Testis (tissue), 2 donors: ENCODE measurements at regions not wholly inside any gene's neighbourhood (a gene's known extent, or its start where the extent isn't known, plus 50 kb on each side); places are given as distances from the start of the nearest gene placed in this dataset.
"Not testable (repeated sequence)": the region's sequence is repeated elsewhere in the genome, so short reads cannot be mapped to it uniquely, and the experiment has no call there.

Experiments used
- DNase-seq: peaks from one replicate; pipeline ENCODE4 v3.0.0-alpha.2; 2019
- H3K27ac ChIP-seq, 2 donors: fragments of 200-600 bp; sonication (generic); one replicate each; pipeline ENCODE4 v1.5.1; 2019
- H3K27me3 ChIP-seq: fragments of 200-600 bp; sonication (generic); one replicate; pipeline ENCODE4 v1.5.1; 2019
- H3K36me3 ChIP-seq: fragments of 200-600 bp; sonication (generic); one replicate; pipeline ENCODE4 v1.5.1; 2017; ENCODE audit warnings: low read depth; ENCODE audit errors: missing control alignments
- H3K4me1 ChIP-seq: fragments of 200-600 bp; sonication (generic); one replicate; pipeline ENCODE4 v1.5.1; 2019
- H3K4me3 ChIP-seq, 2 donors: fragments of 200-600 bp; sonication (generic); one replicate each; pipeline ENCODE4 v1.5.1; 2017 to 2019
- H3K9me3 ChIP-seq: fragments of 200-600 bp; sonication (generic); one replicate; pipeline ENCODE4 v1.5.1; 2017
- CTCF ChIP-seq, 3 experiments: fragments of 450-650 bp in 2 of 3; fragments of 200-600 bp in 1 of 3; sonication (generic) in 1 of 3; IDR thresholded peaks; one replicate each; pipeline ENCODE4 v1.5.1; 2016 to 2019; ENCODE audit warnings: antibody characterized with exemption in 3 of 3, mild to moderate bottlenecking in 2 of 3, moderate library complexity in 1 of 3
- POLR2A ChIP-seq: fragments of 450-650 bp; IDR thresholded peaks from one replicate; pipeline ENCODE4 v1.6.1; 2017; ENCODE audit warnings: antibody characterized with exemption, mild to moderate bottlenecking, moderate library complexity
- WGBS, 2 donors: methylation state at CpG; one replicate each; pipeline ENCODE4 v1.1.5; 2018; 5-methylcytosine and 5-hydroxymethylcytosine counted together
- intact Hi-C: fragments of 100-400 bp; cut with DNase I; formaldehyde crosslinking; loops from one replicate; pipeline ENCODE4 v1.15.1; 2023; ENCODE audit warnings: low total_unique reads

GRCh38 chr5:174935854-174936474 lies 211.6 kb downstream of the MSX2 start:
- no peaks in the 10 kb centered on the region for H3K36me3 ChIP-seq
- 26 to 28% methylated on average over 9 of the region's 9 CpGs for WGBS, 2 donors
- no peaks in the 10 kb centered on the region for H3K4me1 ChIP-seq
- H3K27ac ChIP-seq, result no peak overlapping the region
- H3K9me3 ChIP-seq, result no peaks in the 10 kb centered on the region
- peak; percentile 43 to 84 (median 69) for TF ChIP-seq CTCF (IDR thresholded peaks at IDR 0.05)
- no peak for TF ChIP-seq POLR2A
- DNase-seq, result peak; percentile 73
- intact Hi-C loops, result no loop called here
- H3K27me3 ChIP-seq, result no peaks in the 10 kb centered on the region
- no peak overlapping the region for H3K4me3 ChIP-seq

GRCh38 chr5:174931033-174931432 lies 206.7 kb downstream of the MSX2 start:
- H3K4me1 ChIP-seq, H3K9me3 ChIP-seq, DNase-seq, intact Hi-C loops, H3K4me3 ChIP-seq, H3K36me3 ChIP-seq, H3K27me3 ChIP-seq, H3K27ac ChIP-seq: not testable (repeated sequence)
- 94 to 95% methylated on average over 4 of the region's 4 CpGs for WGBS, 2 donors

- H3K27me3 ChIP-seq, result no peaks in the 10 kb centered on the region
- 92 to 100% methylated on average over 1 of the region's 1 CpG for WGBS, 2 donors
- no peaks in the 10 kb centered on the region for H3K36me3 ChIP-seq
- H3K4me1 ChIP-seq, result no peaks in the 10 kb centered on the region
- H3K4me3 ChIP-seq, result no peak overlapping the region
- intact Hi-C loops, result no loop called here
- no peaks in the 10 kb centered on the region for H3K9me3 ChIP-seq
- no peak for DNase-seq
- H3K27ac ChIP-seq, result no peak overlapping the region
- TF ChIP-seq POLR2A, result no peak
- no peak for TF ChIP-seq CTCF (IDR thresholded peaks at IDR 0.05)
Measured at GRCh38 chr5:174925586-174925985, 201.2 kb downstream of the MSX2 start.

- peak; percentile 52 for DNase-seq
- intact Hi-C loops, result no loop called here
- H3K27ac ChIP-seq, result no peak overlapping the region
- TF ChIP-seq POLR2A (no peak), CTCF (IDR thresholded peaks at IDR 0.05) (no peak)
- 67 to 75% methylated on average over 20 of the region's 20 CpGs for WGBS, 2 donors
- H3K27me3 ChIP-seq, result no peaks in the 10 kb centered on the region
- H3K4me3 ChIP-seq, result peak overlapping the region; percentile 39 to 41
- no peaks in the 10 kb centered on the region for H3K36me3 ChIP-seq
- H3K9me3 ChIP-seq, result no peaks in the 10 kb centered on the region
- H3K4me1 ChIP-seq, result no peaks in the 10 kb centered on the region
Measured at GRCh38 chr5:174922955-174923354, 198.6 kb downstream of the MSX2 start.

- Histone ChIP-seq H3K9me3 (no peaks in the 10 kb centered on the region), H3K27ac (no peak overlapping the region), H3K27me3 (no peaks in the 10 kb centered on the region), H3K4me1 (no peaks in the 10 kb centered on the region), H3K4me3 (no peak overlapping the region), H3K36me3 (no peaks in the 10 kb centered on the region)
- DNase-seq, result no peak
- 37 to 51% methylated on average over 8 of the region's 8 CpGs for whole genome bisulfite sequencing, 2 donors
- intact Hi-C loops, result no loop called here
- TF ChIP-seq POLR2A, result no peak
- no peak for TF ChIP-seq CTCF (IDR thresholded peaks at IDR 0.05)
Measured at GRCh38 chr5:174920906-174921550, 196.6 kb downstream of the MSX2 start.
